Ectodermal cell (in vitro differentiated cells): ENCODE measurements at regions not wholly inside any gene's neighbourhood (a gene's known extent, or its start where the extent isn't known, plus 50 kb on each side); places are given as distances from the start of the nearest gene placed in this dataset.
"Not testable (repeated sequence)": the region's sequence is repeated elsewhere in the genome, so short reads cannot be mapped to it uniquely, and the experiment has no call there.

Experiments used
- H3K27ac ChIP-seq: 2 replicates; pipeline ENCODE4 v1.7.0; 2013; ENCODE audit warnings: mild to moderate bottlenecking, low read depth, low read length; ENCODE audit not compliant: insufficient read depth, poor library complexity, severe bottlenecking
- H3K27me3 ChIP-seq: 2 replicates; pipeline ENCODE4 v1.7.0; 2013; ENCODE audit warnings: mild to moderate bottlenecking, low read length; ENCODE audit not compliant: insufficient read depth, control insufficient read depth, poor library complexity, severe bottlenecking
- H3K36me3 ChIP-seq: one replicate; pipeline ENCODE4 v1.7.0; 2013; ENCODE audit warnings: low read length; ENCODE audit not compliant: control insufficient read depth, insufficient read depth
- H3K4me1 ChIP-seq: one replicate; pipeline ENCODE4 v1.7.0; 2013; ENCODE audit warnings: low read length; ENCODE audit not compliant: control insufficient read depth, insufficient read depth
- H3K4me3 ChIP-seq: 2 replicates; pipeline ENCODE4 v1.7.0; 2013; ENCODE audit warnings: low read depth, low read length, control low read depth; ENCODE audit not compliant: insufficient read depth
- H3K9me3 ChIP-seq: 2 replicates; pipeline ENCODE4 v1.7.0; 2013; ENCODE audit warnings: mild to moderate bottlenecking, low read length, moderate library complexity; ENCODE audit not compliant: control insufficient read depth
- WGBS, 2 experiments: methylation state at CpG; one replicate each; pipeline ENCODE4 v1.1.7; 2013; ENCODE audit warnings: missing lambda C conversion rate in 2 of 2; 5-methylcytosine and 5-hydroxymethylcytosine counted together

- 77 to 86% methylated on average over 2 of the region's 2 CpGs for WGBS, 2 experiments
- H3K27ac ChIP-seq = no peak overlapping the region
- no peak overlapping the region for H3K4me3 ChIP-seq
- H3K36me3 ChIP-seq = no peaks in the 10 kb centered on the region
- H3K27me3 ChIP-seq = no peaks in the 10 kb centered on the region
- H3K9me3 ChIP-seq = no peaks in the 10 kb centered on the region
- no peaks in the 10 kb centered on the region for H3K4me1 ChIP-seq
These were observed 262.5 kb upstream of the PELI2 start for GRCh38 chr14:55855751-55856150.

- Histone ChIP-seq H3K4me3 (no peak overlapping the region), H3K9me3 (no peaks in the 10 kb centered on the region), H3K27ac (no peak overlapping the region), H3K4me1 (no peaks in the 10 kb centered on the region), H3K27me3 (no peaks in the 10 kb centered on the region), H3K36me3 (no peaks in the 10 kb centered on the region)
- 88 to 98% methylated on average over 2 of the region's 2 CpGs for WGBS, 2 experiments
These were observed 259.6 kb upstream of the PELI2 start for GRCh38 chr14:55858604-55859003.

DNA sequence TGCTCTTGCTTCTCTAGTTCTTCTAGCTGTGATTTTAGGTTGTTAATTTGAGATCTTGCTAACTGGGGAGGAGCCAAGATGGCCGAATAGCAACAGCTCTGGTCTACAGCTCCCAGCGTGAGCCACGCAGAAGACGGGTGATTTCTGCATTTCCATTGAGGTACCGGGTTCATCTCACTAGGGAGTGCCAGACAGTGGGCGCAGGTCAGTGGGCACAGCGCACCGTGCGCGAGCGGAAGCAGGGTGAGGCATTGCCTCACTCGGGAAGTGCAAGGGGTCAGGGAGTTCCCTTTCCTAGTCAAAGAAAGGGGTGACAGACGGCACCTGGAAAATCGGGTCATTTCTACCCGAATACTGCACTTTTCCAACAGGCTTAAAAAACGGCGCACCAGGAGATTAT, 256.6 kb upstream of the PELI2 start:
- WGBS, 2 experiments = 93 to 95% methylated on average over 17 of the region's 17 CpGs
- not testable (repeated sequence) for H3K9me3 ChIP-seq, H3K27ac ChIP-seq, H3K4me1 ChIP-seq, H3K36me3 ChIP-seq, H3K4me3 ChIP-seq, H3K27me3 ChIP-seq

- no peaks in the 10 kb centered on the region for H3K36me3 ChIP-seq
- WGBS, 2 experiments = 89% methylated on average over 21 to 22 of the region's 22 CpGs
- H3K9me3 ChIP-seq = no peaks in the 10 kb centered on the region
- no peaks in the 10 kb centered on the region for H3K4me1 ChIP-seq
- no peak overlapping the region for H3K27ac ChIP-seq
- H3K4me3 ChIP-seq = no peak overlapping the region
- no peaks in the 10 kb centered on the region for H3K27me3 ChIP-seq
These were observed 253.1 kb upstream of the PELI2 start for GRCh38 chr14:55864890-55865655.

GRCh38 chr14:55867311-55867710, 250.9 kb upstream of the PELI2 start:
- Histone ChIP-seq H3K4me3 (no peak overlapping the region), H3K36me3 (no peaks in the 10 kb centered on the region), H3K9me3 (no peaks in the 10 kb centered on the region), H3K4me1 (no peaks in the 10 kb centered on the region), H3K27ac (no peak overlapping the region), H3K27me3 (no peaks in the 10 kb centered on the region)

- H3K27ac ChIP-seq = no peak overlapping the region
- H3K27me3 ChIP-seq = no peaks in the 10 kb centered on the region
- no peaks in the 10 kb centered on the region for H3K36me3 ChIP-seq
- H3K4me3 ChIP-seq = no peak overlapping the region
- no peaks in the 10 kb centered on the region for H3K9me3 ChIP-seq
- 36 to 50% methylated on average over 1 of the region's 1 CpG for WGBS, 2 experiments
- no peaks in the 10 kb centered on the region for H3K4me1 ChIP-seq
These were observed 250.5 kb upstream of the PELI2 start for GRCh38 chr14:55867719-55868118.

GRCh38 chr14:55869397-55870049, 248.7 kb upstream of the PELI2 start:
- Histone ChIP-seq H3K9me3 (no peaks in the 10 kb centered on the region), H3K27ac (no peak overlapping the region), H3K4me1 (no peaks in the 10 kb centered on the region), H3K27me3 (no peaks in the 10 kb centered on the region), H3K36me3 (no peaks in the 10 kb centered on the region), H3K4me3 (no peak overlapping the region)
- 94 to 97% methylated on average over 2 of the region's 2 CpGs for WGBS, 2 experiments

DNA sequence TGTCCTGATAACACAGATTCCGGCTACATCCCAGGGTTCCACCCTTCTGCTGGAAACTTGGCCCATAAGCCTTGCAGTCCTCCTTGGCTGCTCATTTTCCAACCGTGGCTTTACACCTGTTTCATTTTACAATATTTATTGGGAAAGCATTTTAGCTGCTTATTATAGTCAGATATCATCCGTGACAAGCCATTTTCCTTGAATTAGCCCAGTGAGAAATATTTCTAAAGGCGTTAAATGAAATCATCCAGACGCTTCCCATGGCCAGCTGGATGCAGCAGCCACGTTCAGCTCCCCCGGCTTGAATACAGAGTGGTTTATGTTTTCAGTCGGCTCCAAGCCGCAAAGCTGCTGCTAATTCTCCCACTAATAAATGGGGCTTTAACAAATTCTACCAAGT, 245.0 kb upstream of the PELI2 start:
- 72% methylated on average over 8 to 9 of the region's 9 CpGs for WGBS, 2 experiments
- H3K27ac ChIP-seq = no peak overlapping the region
- H3K36me3 ChIP-seq = no peaks in the 10 kb centered on the region
- no peaks in the 10 kb centered on the region for H3K27me3 ChIP-seq
- H3K4me1 ChIP-seq = no peaks in the 10 kb centered on the region
- H3K4me3 ChIP-seq = no peak overlapping the region
- H3K9me3 ChIP-seq = no peaks in the 10 kb centered on the region

- H3K9me3 ChIP-seq = no peaks in the 10 kb centered on the region
These were observed 243.4 kb upstream of the PELI2 start for GRCh38 chr14:55874785-55875184.

DNA sequence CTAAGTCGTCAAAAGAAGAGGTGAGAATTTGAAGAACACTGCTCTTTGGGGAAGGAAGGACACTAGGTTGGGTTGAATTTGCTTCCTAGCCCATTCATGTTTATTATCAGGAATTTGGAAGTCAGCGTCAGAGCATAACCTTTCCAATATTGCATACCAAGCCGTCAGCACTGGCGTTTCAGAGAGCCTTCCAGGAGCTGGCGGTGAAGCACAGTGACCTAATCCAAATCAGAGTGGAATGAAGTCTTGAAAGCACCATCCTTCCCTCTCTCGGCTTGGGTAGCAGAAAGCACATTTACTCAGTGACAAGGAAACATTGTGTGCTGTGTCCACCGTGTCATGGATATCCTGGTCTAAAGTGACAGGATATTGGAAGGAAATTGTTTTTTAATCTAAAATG, 240.3 kb upstream of the PELI2 start:
- WGBS, 2 experiments = 90 to 95% methylated on average over 7 of the region's 7 CpGs
- Histone ChIP-seq H3K27me3 (no peaks in the 10 kb centered on the region), H3K36me3 (no peaks in the 10 kb centered on the region), H3K4me1 (no peaks in the 10 kb centered on the region), H3K9me3 (no peaks in the 10 kb centered on the region), H3K27ac (no peak overlapping the region), H3K4me3 (no peak overlapping the region)

More at GRCh38 chr14:55874785-55875184, 243.4 kb upstream of the PELI2 start:
- Histone ChIP-seq H3K4me1 (no peaks in the 10 kb centered on the region), H3K27me3 (no peaks in the 10 kb centered on the region), H3K4me3 (no peak overlapping the region), H3K36me3 (no peaks in the 10 kb centered on the region), H3K27ac (no peak overlapping the region)
- 81 to 83% methylated on average over 10 of the region's 10 CpGs for WGBS, 2 experiments
